BE2C (cell line): ENCODE measurements at regions not wholly inside any gene's neighbourhood (a gene's known extent, or its start where the extent isn't known, plus 50 kb on each side); places are given as distances from the start of the nearest gene placed in this dataset.

Source experiments
- DNase-seq: peaks from one replicate; pipeline ENCODE4 v3.0.0-alpha.2; 2020
- H3K27me3 ChIP-seq: fragments of 250-450 bp; sonication (Bioruptor Pico); 2 replicates; pipeline ENCODE4 v1.5.1; 2020; ENCODE audit warnings: mild to moderate bottlenecking
- H3K36me3 ChIP-seq: fragments of 250-450 bp; sonication (Bioruptor Pico); 2 replicates; pipeline ENCODE4 v1.5.1; 2020; ENCODE audit warnings: mild to moderate bottlenecking
- H3K4me1 ChIP-seq: fragments of 250-450 bp; sonication (Bioruptor Pico); 2 replicates; pipeline ENCODE4 v1.5.1; 2020
- H3K4me3 ChIP-seq: 2 replicates; pipeline ENCODE4 v1.5.1; 2011; ENCODE audit warnings: low read depth, low read length
- H3K9me3 ChIP-seq: fragments of 250-450 bp; sonication (Bioruptor Pico); 2 replicates; pipeline ENCODE4 v1.5.1; 2020
- TF ChIP-seq, protein P1 (sequence below): IDR thresholded peaks from 2 replicates; pipeline ENCODE4 v1.5.1; 2012; ENCODE audit warnings: mild to moderate bottlenecking, low read depth, low read length

DNA sequence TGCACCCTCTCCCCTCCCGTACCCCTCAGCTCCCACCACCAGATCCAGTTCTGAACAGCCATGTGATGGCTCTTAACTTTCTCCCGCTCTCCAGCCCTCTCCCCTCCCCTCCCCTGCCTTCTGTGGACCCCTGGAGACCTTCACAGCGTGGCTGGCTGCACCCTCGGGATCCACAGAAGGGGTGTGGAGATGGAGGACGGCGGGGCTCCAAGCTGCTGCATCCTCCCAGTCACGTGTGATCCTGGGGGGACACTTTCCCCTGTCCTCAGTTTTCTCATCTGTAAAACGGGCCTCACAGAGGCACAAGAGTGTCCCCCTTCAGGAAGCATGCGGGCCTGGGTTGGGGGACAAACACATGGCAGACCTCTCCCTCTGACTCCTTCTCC is 276.0 kb upstream of the MVB12B start:
- no peak for DNase-seq
- Histone ChIP-seq H3K9me3 (no peaks in the 10 kb centered on the region; the same call in 1 of the 2 replicates), H3K27me3 (no peaks in the 10 kb centered on the region), H3K4me1 (no peaks in the 10 kb centered on the region), H3K4me3 (no peak overlapping the region), H3K36me3 (no peaks in the 10 kb centered on the region)
- TF ChIP-seq, protein P1, sequence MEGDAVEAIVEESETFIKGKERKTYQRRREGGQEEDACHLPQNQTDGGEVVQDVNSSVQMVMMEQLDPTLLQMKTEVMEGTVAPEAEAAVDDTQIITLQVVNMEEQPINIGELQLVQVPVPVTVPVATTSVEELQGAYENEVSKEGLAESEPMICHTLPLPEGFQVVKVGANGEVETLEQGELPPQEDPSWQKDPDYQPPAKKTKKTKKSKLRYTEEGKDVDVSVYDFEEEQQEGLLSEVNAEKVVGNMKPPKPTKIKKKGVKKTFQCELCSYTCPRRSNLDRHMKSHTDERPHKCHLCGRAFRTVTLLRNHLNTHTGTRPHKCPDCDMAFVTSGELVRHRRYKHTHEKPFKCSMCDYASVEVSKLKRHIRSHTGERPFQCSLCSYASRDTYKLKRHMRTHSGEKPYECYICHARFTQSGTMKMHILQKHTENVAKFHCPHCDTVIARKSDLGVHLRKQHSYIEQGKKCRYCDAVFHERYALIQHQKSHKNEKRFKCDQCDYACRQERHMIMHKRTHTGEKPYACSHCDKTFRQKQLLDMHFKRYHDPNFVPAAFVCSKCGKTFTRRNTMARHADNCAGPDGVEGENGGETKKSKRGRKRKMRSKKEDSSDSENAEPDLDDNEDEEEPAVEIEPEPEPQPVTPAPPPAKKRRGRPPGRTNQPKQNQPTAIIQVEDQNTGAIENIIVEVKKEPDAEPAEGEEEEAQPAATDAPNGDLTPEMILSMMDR = no peak

DNA sequence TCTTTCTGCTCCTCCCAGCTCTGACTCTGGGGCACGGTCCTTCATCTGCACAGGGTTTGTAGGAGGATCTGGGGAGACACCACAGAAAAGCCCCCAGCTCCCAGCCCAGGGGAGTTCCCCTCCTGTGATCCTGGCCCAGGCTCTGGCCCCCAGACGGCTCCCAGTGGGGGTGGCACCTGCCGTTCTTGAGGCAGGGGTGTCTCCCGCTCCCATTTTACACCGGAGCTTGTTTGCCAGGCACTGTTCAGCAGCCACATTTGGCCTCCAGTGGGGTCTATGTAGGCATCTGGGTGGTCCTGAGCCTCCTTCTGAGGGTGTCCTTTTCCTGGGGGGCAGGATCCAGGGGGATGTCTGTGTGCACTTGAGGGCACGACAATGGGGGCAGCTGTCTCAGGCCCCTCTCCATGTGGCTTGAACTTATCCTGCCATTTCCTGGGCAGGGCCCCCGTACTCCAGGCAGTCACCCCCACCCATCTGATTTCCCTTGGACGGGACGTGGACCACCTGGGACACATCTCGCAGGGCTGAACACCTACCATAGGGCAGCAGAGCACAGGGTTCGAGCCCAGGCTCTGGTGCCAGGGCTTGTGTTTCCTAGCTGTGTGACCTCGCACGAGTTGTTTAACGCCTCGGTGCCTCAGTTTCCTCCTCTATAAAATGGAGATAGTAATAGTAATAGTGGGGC is 275.0 kb upstream of the MVB12B start:
- Histone ChIP-seq H3K4me3 (no peak overlapping the region), H3K9me3 (no peaks in the 10 kb centered on the region), H3K4me1 (no peaks in the 10 kb centered on the region), H3K36me3 (no peaks in the 10 kb centered on the region), H3K27me3 (no peaks in the 10 kb centered on the region)
- TF ChIP-seq, protein P1 = no peak
- no peak for DNase-seq

DNA sequence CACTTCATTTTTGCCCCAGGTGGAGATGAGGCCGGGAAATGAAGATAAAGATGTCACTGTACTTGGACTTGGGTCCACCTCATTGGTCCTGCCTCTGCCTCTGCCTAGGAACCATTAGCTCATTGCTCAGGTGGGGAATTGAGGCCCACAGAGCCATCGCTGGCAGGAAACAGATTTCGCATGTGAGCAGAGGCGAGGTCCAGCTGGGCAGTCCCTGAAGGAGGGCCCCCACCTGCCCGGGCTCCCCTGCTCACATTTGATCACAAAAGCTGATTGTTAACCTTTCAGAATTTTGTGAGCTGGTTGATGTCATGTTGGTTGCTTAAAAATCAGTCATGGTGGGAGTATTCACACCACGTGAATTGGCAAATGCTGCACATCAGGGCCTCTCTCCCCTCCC is 273.8 kb upstream of the MVB12B start:
- Histone ChIP-seq H3K4me1 (peaks cover 6% of the 10 kb centered on the region), H3K36me3 (no peaks in the 10 kb centered on the region), H3K27me3 (no peaks in the 10 kb centered on the region), H3K4me3 (no peak overlapping the region), H3K9me3 (no peaks in the 10 kb centered on the region)
- DNase-seq = no peak
- TF ChIP-seq, protein P1 = no peak

DNA sequence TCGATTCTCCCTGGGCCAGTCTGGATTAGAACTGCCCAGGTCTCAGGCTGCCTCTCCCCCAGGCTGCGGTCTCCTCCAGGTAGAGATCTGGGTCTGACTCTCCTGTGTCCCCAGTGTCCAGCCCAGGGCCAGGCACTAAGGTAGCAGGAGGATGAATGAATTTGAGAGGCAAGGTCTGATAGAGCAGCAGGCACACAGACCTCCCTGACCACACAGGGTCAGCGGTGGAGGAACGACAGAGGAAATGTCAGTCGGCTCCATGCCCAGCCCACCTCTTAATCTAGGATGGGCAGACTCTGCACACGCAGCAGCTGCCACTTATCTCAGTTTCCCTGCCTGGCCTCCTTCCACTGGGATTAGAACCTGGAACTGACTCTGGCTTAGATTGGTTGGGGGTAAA is 272.7 kb upstream of the MVB12B start:
- H3K4me1 ChIP-seq = peaks cover 8% of the 10 kb centered on the region
- H3K4me3 ChIP-seq = no peak overlapping the region
- TF ChIP-seq, protein P1 = no peak
- no peaks in the 10 kb centered on the region for H3K9me3 ChIP-seq
- no peaks in the 10 kb centered on the region for H3K36me3 ChIP-seq
- H3K27me3 ChIP-seq = no peaks in the 10 kb centered on the region
- DNase-seq = no peak

DNA sequence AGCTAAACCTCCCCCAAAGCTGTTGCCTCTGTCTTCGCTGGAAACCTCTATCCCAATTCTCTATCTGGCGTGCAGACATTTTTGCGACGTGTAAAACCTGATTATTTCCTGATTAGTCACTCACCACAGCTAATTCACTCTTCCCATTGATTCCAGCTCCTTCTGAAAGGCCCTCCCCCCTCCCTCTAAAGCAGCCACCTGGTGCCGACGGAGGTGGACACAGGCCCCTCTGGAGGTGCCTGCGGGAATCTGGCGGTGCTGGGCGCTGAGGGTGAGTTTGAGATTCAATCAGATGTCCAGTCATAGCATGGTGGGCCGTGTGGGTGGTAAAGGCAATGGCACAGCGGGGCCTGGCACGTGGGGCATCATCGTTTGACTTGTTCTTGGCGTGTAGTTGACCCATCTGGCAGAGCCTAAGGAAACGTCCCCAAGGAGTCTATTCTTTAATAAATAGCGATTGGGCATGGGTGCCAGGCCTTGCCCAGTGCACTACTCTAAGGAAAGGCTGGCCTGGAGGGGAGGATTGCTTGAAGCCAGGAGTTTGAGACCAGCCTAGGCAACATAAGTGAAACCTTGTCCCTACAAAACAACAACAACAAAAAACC is 271.1 kb upstream of the MVB12B start:
- TF ChIP-seq, protein P1 = no peak
- Histone ChIP-seq H3K4me3 (no peak overlapping the region), H3K36me3 (no peaks in the 10 kb centered on the region), H3K4me1 (peaks cover 16% of the 10 kb centered on the region), H3K9me3 (no peaks in the 10 kb centered on the region), H3K27me3 (no peaks in the 10 kb centered on the region)
- no peak for DNase-seq

DNA sequence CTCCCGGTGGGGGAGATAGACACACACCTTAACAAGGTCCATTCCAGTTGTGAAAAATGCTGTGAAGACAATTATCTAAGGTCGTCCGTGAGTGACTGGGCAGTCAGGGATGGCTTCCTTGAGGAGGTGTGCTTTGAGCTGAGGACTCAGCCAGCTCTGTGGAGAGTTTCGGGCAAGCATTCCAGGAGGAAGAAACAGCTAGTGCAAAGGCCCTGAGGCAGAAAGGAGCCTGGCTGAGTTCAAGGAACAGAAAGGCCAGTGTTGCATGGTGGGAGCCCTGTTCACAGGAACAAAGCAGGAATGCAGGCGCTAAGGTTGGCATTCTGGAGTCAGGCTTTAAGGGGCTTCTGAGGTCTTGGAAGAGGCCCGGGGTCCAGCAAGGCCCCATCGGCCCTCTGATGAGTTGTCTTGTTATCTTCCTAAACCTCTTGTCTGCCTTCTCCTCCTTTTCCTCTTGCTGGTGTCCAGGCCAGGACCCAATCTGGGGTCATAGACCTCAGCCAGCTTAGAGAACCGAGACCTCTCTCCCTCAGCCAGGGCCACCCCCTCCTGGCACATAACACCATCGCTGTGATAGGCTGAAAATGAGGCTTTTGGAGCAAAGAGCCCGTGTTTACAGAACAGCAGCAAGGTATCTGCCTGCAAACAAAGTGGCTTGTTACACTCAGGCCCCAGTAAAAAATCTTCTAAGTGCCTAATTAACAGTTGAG is 270.2 kb upstream of the MVB12B start:
- no peak overlapping the region for H3K4me3 ChIP-seq
- DNase-seq = no peak
- H3K9me3 ChIP-seq = no peaks in the 10 kb centered on the region
- H3K36me3 ChIP-seq = no peaks in the 10 kb centered on the region
- H3K27me3 ChIP-seq = no peaks in the 10 kb centered on the region
- H3K4me1 ChIP-seq = peaks cover 16% of the 10 kb centered on the region
- TF ChIP-seq, protein P1 = no peak
